DOHH2 (cell line): ENCODE measurements at regions not wholly inside any gene's neighbourhood (a gene's known extent, or its start where the extent isn't known, plus 50 kb on each side); places are given as distances from the start of the nearest gene placed in this dataset.

Experiments
- EZH2phosphoT487 ChIP-seq: fragments of 200-600 bp; sonication (generic); IDR thresholded peaks from 2 replicates; pipeline ENCODE4 v1.6.1; 2017; ENCODE audit warnings: borderline replicate concordance, mild to moderate bottlenecking, antibody characterized with exemption, low read length, moderate library complexity, mixed read lengths
- TF ChIP-seq, protein P1 (sequence below): fragments of 200-600 bp; sonication (generic); IDR thresholded peaks from one replicate; pipeline ENCODE4 v1.5.1; 2014; ENCODE audit warnings: antibody characterized with exemption, mild to moderate bottlenecking, low read depth, low read length; ENCODE audit not compliant: poor library complexity, severe bottlenecking

DNA sequence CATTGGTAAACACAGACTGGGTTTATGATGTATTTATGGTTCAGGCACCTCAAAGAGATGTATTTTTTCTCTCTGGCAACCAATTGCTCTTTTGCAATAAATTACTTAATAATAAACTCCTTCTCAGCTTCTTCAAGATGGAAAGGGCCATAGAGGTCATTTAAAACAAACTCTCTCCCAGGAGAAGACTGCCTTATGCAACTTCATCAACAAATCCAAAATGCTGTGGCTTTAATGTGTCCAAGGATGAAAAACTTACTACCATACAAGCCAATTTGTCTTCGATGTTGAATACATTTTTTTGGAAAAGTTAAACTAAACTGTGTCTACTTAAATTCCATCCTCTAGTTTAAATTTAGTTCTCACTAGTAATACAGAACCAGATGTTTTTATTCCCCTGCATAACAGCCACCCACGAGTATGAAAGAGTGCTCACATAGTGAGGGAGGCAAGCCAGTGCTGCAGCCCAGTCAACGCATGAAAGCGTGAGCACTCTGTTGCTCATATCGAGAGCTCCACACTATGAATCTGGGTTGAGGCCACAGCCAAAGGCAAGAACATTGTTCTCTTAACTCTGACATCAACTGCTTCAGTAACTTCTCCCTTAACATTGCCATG is 761.3 kb upstream of the GRM7 start:
- TF ChIP-seq, protein P1, sequence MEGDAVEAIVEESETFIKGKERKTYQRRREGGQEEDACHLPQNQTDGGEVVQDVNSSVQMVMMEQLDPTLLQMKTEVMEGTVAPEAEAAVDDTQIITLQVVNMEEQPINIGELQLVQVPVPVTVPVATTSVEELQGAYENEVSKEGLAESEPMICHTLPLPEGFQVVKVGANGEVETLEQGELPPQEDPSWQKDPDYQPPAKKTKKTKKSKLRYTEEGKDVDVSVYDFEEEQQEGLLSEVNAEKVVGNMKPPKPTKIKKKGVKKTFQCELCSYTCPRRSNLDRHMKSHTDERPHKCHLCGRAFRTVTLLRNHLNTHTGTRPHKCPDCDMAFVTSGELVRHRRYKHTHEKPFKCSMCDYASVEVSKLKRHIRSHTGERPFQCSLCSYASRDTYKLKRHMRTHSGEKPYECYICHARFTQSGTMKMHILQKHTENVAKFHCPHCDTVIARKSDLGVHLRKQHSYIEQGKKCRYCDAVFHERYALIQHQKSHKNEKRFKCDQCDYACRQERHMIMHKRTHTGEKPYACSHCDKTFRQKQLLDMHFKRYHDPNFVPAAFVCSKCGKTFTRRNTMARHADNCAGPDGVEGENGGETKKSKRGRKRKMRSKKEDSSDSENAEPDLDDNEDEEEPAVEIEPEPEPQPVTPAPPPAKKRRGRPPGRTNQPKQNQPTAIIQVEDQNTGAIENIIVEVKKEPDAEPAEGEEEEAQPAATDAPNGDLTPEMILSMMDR: no peak
- no peak for TF ChIP-seq EZH2phosphoT487
